IPS-NIHi11 (cell line): ENCODE measurements at regions not wholly inside any gene's neighbourhood (a gene's known extent, or its start where the extent isn't known, plus 50 kb on each side); places are given as distances from the start of the nearest gene placed in this dataset.
"Not testable (repeated sequence)": the region's sequence is repeated elsewhere in the genome, so short reads cannot be mapped to it uniquely, and the experiment has no call there.

Source experiments
- DNase-seq: peaks from one replicate; pipeline ENCODE4 v3.0.0; 2012; ENCODE audit warnings: mixed read lengths, low spot score

- DNase-seq: no peak
These were observed 490.6 kb upstream of the MARCKS start for GRCh38 chr6:113366505-113366904.

GRCh38 chr6:113370508-113371502, 486.3 kb upstream of the MARCKS start:
- DNase-seq: no peak

- DNase-seq: not testable (repeated sequence)
These were observed 481.7 kb upstream of the MARCKS start for GRCh38 chr6:113375466-113375865.

- DNase-seq: no peak
These were observed 480.9 kb upstream of the MARCKS start for GRCh38 chr6:113375950-113376846.

GRCh38 chr6:113376847-113377165, 480.3 kb upstream of the MARCKS start:
- DNase-seq: no peak

- DNase-seq: no peak
These were observed 479.7 kb upstream of the MARCKS start for GRCh38 chr6:113377362-113377942.

- DNase-seq: no peak
These were observed 476.6 kb upstream of the MARCKS start for GRCh38 chr6:113380591-113380990.

GRCh38 chr6:113381232-113381631, 475.9 kb upstream of the MARCKS start:
- no peak for DNase-seq

- no peak for DNase-seq
These were observed 475.2 kb upstream of the MARCKS start for GRCh38 chr6:113381959-113382358.

GRCh38 chr6:113383701-113384100, 473.4 kb upstream of the MARCKS start:
- DNase-seq: no peak

GRCh38 chr6:113385020-113385431, 472.1 kb upstream of the MARCKS start:
- no peak for DNase-seq

- DNase-seq: no peak
These were observed 468.1 kb upstream of the MARCKS start for GRCh38 chr6:113388996-113389395.

GRCh38 chr6:113392551-113393055, 464.5 kb upstream of the MARCKS start:
- no peak for DNase-seq

GRCh38 chr6:113394216-113394615, 462.9 kb upstream of the MARCKS start:
- DNase-seq: no peak

GRCh38 chr6:113394729-113395128, 462.4 kb upstream of the MARCKS start:
- DNase-seq: no peak

GRCh38 chr6:113396730-113397129, 460.4 kb upstream of the MARCKS start:
- no peak for DNase-seq

GRCh38 chr6:113397236-113397635, 459.9 kb upstream of the MARCKS start:
- no peak for DNase-seq

- DNase-seq: no peak
These were observed 455.9 kb upstream of the MARCKS start for GRCh38 chr6:113401231-113401630.

- no peak for DNase-seq
These were observed 454.6 kb upstream of the MARCKS start for GRCh38 chr6:113402544-113402943.

- DNase-seq: no peak
These were observed 453.1 kb upstream of the MARCKS start for GRCh38 chr6:113403966-113404595.

- DNase-seq: no peak
These were observed 451.7 kb upstream of the MARCKS start for GRCh38 chr6:113405326-113406047.
